MM.1S (cell line): ENCODE measurements at regions not wholly inside any gene's neighbourhood (a gene's known extent, or its start where the extent isn't known, plus 50 kb on each side); places are given as distances from the start of the nearest gene placed in this dataset.

Experiments used
- DNase-seq: peaks from one replicate; pipeline ENCODE4 v3.0.0-alpha.2; 2015
- H2AFZ ChIP-seq: fragments of 300-600 bp; sonication (generic); 2 replicates; pipeline ENCODE4 v1.6.0; 2016; ENCODE audit warnings: antibody characterized with exemption, low read length
- H3F3A ChIP-seq: fragments of 300-600 bp; sonication (generic); 2 replicates; pipeline ENCODE4 v1.6.1; 2016; ENCODE audit warnings: mild to moderate bottlenecking, antibody characterized with exemption, low read length, moderate library complexity, mixed read lengths; ENCODE audit not compliant: insufficient read depth
- H3K27ac ChIP-seq: fragments of 300-600 bp; sonication (generic); 2 replicates; pipeline ENCODE4 v1.5.1; 2016; ENCODE audit warnings: mild to moderate bottlenecking, low read length
- H3K27me3 ChIP-seq: fragments of 300-600 bp; sonication (generic); replicated peaks from 2 replicates; pipeline ENCODE4 v1.6.0; 2016; ENCODE audit warnings: low read length; ENCODE audit not compliant: insufficient read depth
- H3K36me3 ChIP-seq: fragments of 300-600 bp; sonication (generic); replicated peaks from 2 replicates; pipeline ENCODE4 v1.6.1; 2016; ENCODE audit warnings: mild to moderate bottlenecking, low read length, mixed read lengths; ENCODE audit not compliant: insufficient read depth
- H3K4me1 ChIP-seq: fragments of 300-600 bp; sonication (generic); 2 replicates; pipeline ENCODE4 v1.6.1; 2016; ENCODE audit warnings: low read length, mixed read lengths
- H3K4me2 ChIP-seq: fragments of 300-600 bp; sonication (generic); 2 replicates; pipeline ENCODE4 v1.6.0; 2016; ENCODE audit warnings: low read depth, low read length
- H3K4me3 ChIP-seq: fragments of 300-600 bp; sonication (generic); 2 replicates; pipeline ENCODE4 v1.5.1; 2016; ENCODE audit warnings: low read length, mixed read lengths
- H3K79me2 ChIP-seq: fragments of 300-600 bp; sonication (generic); 2 replicates; pipeline ENCODE4 v1.6.1; 2016; ENCODE audit warnings: mixed run types, low read length, mixed read lengths
- H3K9ac ChIP-seq: fragments of 300-600 bp; sonication (generic); 2 replicates; pipeline ENCODE4 v1.6.1; 2016; ENCODE audit warnings: low read length, mixed read lengths
- H3K9me2 ChIP-seq: fragments of 300-600 bp; sonication (generic); replicated peaks from 2 replicates; pipeline ENCODE4 v1.6.1; 2016; ENCODE audit warnings: mild to moderate bottlenecking, low read length, mixed read lengths; ENCODE audit not compliant: insufficient read depth
- H3K9me3 ChIP-seq: fragments of 300-600 bp; sonication (generic); replicated peaks from 2 replicates; pipeline ENCODE4 v1.6.1; 2016; ENCODE audit warnings: mild to moderate bottlenecking, low read length, mixed read lengths; ENCODE audit not compliant: insufficient read depth
- H4K20me1 ChIP-seq: fragments of 300-600 bp; sonication (generic); 2 replicates; pipeline ENCODE4 v1.6.1; 2016; ENCODE audit warnings: mild to moderate bottlenecking, low read length, moderate library complexity, mixed read lengths; ENCODE audit not compliant: insufficient read depth
- EZH2 ChIP-seq: fragments of 300-600 bp; sonication (generic); optimal IDR thresholded peaks from 2 replicates; pipeline ENCODE3; 2017; ENCODE audit warnings: low read depth, mild to moderate bottlenecking, antibody characterized with exemption, low read length, mixed read lengths
- EZH2phosphoT487 ChIP-seq: fragments of 300-600 bp; sonication (generic); IDR thresholded peaks from 2 replicates; pipeline ENCODE4 v1.6.1; 2018; ENCODE audit warnings: antibody characterized with exemption, low read length
- TF ChIP-seq, protein P1 (sequence below): fragments of 300-600 bp; sonication (generic); IDR thresholded peaks from 2 replicates; pipeline ENCODE4 v1.5.1; 2016; ENCODE audit warnings: antibody characterized with exemption, low read length, mixed read lengths

DNA sequence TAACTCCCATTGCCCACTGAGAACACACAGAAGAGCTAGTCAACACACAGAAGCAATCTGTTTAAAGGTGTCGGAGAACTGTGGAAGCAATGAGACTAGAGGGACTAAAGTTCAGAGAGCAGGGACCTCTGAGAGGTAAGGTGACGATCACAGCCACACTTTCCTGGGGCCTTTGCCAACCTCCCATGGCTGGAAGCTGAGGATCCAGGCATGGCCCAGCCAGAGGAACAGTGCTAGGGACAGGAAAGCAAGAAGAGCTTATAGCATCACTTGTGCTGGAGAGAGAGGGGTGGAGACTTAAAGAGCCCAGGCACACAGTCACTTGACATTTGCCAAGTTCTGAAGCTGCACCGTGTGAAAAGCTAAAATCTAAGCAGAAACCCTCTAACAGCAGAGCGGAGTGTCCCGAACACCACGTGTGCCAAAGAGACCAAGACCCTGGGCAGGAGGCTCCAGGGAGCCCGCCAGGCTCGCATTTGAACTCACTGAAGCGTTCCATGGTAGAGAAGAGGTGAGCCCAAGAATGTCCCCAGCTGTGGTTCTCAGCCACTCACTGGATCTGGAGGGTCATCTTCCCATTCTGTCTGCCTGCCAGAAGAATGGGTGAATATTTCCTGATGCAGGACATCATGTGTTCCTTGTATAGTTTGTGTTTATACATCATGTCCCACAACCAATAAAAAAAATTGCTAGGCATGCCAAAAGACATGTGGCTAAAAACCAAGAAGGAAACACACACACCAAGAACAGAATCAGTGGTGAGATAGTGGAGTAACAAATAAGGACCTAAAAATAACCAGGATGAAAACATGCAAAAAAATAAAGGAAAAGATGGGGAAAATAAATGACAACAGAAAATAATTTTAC is 174.0 kb upstream of the C14orf180 start:
- no peak overlapping the region for H3K4me2 ChIP-seq
- no peaks in the 10 kb centered on the region for H3K9me3 ChIP-seq
- DNase-seq = no peak
- H2AFZ ChIP-seq = no peak overlapping the region
- peaks cover 56% of the 10 kb centered on the region for H3K27me3 ChIP-seq
- H3K4me1 ChIP-seq = no peaks in the 10 kb centered on the region
- H3K9ac ChIP-seq = no peak overlapping the region
- no peaks in the 10 kb centered on the region for H3K79me2 ChIP-seq
- TF ChIP-seq EZH2phosphoT487 = no peak
- TF ChIP-seq, protein P1, sequence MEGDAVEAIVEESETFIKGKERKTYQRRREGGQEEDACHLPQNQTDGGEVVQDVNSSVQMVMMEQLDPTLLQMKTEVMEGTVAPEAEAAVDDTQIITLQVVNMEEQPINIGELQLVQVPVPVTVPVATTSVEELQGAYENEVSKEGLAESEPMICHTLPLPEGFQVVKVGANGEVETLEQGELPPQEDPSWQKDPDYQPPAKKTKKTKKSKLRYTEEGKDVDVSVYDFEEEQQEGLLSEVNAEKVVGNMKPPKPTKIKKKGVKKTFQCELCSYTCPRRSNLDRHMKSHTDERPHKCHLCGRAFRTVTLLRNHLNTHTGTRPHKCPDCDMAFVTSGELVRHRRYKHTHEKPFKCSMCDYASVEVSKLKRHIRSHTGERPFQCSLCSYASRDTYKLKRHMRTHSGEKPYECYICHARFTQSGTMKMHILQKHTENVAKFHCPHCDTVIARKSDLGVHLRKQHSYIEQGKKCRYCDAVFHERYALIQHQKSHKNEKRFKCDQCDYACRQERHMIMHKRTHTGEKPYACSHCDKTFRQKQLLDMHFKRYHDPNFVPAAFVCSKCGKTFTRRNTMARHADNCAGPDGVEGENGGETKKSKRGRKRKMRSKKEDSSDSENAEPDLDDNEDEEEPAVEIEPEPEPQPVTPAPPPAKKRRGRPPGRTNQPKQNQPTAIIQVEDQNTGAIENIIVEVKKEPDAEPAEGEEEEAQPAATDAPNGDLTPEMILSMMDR = no peak
- TF ChIP-seq EZH2 = no peak
- no peaks in the 10 kb centered on the region for H3K36me3 ChIP-seq
- H3F3A ChIP-seq = no peaks in the 10 kb centered on the region
- H3K9me2 ChIP-seq = no peaks in the 10 kb centered on the region
- H3K27ac ChIP-seq = no peak overlapping the region
- no peak overlapping the region for H3K4me3 ChIP-seq
- no peaks in the 10 kb centered on the region for H4K20me1 ChIP-seq

DNA sequence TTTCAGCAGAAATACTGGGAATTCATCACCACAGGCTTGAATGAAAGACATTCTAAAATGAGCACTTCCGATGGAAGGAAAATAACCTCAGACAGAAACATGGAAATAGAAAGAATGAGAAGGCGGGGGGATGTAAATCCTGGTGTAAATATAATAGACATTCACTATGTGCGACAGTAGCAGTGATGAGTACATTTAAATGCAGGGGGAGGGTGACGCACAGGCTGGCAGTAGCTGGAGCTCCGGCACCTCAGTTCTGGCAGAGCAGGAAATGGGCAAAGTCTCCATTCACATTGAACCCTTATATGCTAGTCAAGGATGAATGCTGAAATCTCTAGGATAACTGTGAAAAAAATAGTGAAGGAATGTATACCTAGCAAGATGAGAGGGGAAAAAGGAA is 172.7 kb upstream of the C14orf180 start:
- TF ChIP-seq EZH2phosphoT487 = no peak
- TF ChIP-seq, protein P1 = no peak
- no peak for TF ChIP-seq EZH2
- no peaks in the 10 kb centered on the region for H3K9me2 ChIP-seq
- no peak overlapping the region for H3K4me3 ChIP-seq
- DNase-seq = no peak
- H3F3A ChIP-seq = no peaks in the 10 kb centered on the region
- H3K4me1 ChIP-seq = no peaks in the 10 kb centered on the region
- no peak overlapping the region for H2AFZ ChIP-seq
- no peak overlapping the region for H3K9ac ChIP-seq
- no peaks in the 10 kb centered on the region for H3K79me2 ChIP-seq
- no peaks in the 10 kb centered on the region for H4K20me1 ChIP-seq
- H3K27me3 ChIP-seq = peaks cover 56% of the 10 kb centered on the region
- no peaks in the 10 kb centered on the region for H3K9me3 ChIP-seq
- H3K36me3 ChIP-seq = no peaks in the 10 kb centered on the region
- H3K27ac ChIP-seq = no peak overlapping the region
- H3K4me2 ChIP-seq = no peak overlapping the region

GRCh38 chr14:104416383-104416782 is 163.2 kb upstream of the C14orf180 start:
- Histone ChIP-seq H3K4me1 (no peaks in the 10 kb centered on the region), H3K9ac (no peak overlapping the region), H3K36me3 (no peaks in the 10 kb centered on the region), H3K27me3 (peaks cover 4% of the 10 kb centered on the region; the same call in 1 of the 2 replicates), H3K4me2 (no peak overlapping the region), H4K20me1 (no peaks in the 10 kb centered on the region), H3K4me3 (no peak overlapping the region), H3K9me3 (no peaks in the 10 kb centered on the region), H2AFZ (no peak overlapping the region), H3K27ac (no peak overlapping the region), H3F3A (no peaks in the 10 kb centered on the region), H3K79me2 (no peaks in the 10 kb centered on the region), H3K9me2 (no peaks in the 10 kb centered on the region)
- no peak for TF ChIP-seq EZH2
- TF ChIP-seq, protein P1 = no peak
- no peak for TF ChIP-seq EZH2phosphoT487
- DNase-seq = no peak
